SK-N-SH (cell line): ENCODE measurements at regions not wholly inside any gene's neighbourhood (a gene's known extent, or its start where the extent isn't known, plus 50 kb on each side); places are given as distances from the start of the nearest gene placed in this dataset.
"Not testable (repeated sequence)": the region's sequence is repeated elsewhere in the genome, so short reads cannot be mapped to it uniquely, and the experiment has no call there.

ENCODE experiments used
- CTCF ChIA-PET: fragments of 300-600, 350-600 bp; formaldehyde crosslinking; extraction: SDS; loops from one replicate; lab custom pipeline; 2021; lab: Yijun Ruan, JAX
- POLR2A ChIA-PET: fragments of 350-600 bp; sonication (Branson Sonifier 250); formaldehyde crosslinking; extraction: SDS; loops from one replicate; lab custom pipeline; 2020; ENCODE audit warnings: antibody characterized with exemption, inconsistent platforms; lab: Yijun Ruan, JAX
- DNase-seq: peaks from one replicate; pipeline ENCODE4 v3.0.0; 2012
- H2AFZ ChIP-seq: fragments of 200-600 bp; sonication (generic); 2 replicates; pipeline ENCODE4 v1.8.1; 2016; ENCODE audit warnings: antibody characterized with exemption, mild to moderate bottlenecking, low read depth
- H3F3A ChIP-seq: fragments of 200-600 bp; sonication (generic); replicated peaks from 2 replicates; pipeline ENCODE3; 2016; ENCODE audit warnings: antibody characterized with exemption, mild to moderate bottlenecking; ENCODE audit not compliant: insufficient read depth
- H3K27ac ChIP-seq, 2 experiments: fragments of 200-500 bp in 1 of 2; fragments of 200-600 bp in 1 of 2; sonication (Bioruptor generic) in 1 of 2; sonication (generic), shearing (Covaris generic) in 1 of 2; 2 replicates each; pipeline versions ENCODE4 v1.5.1 to v1.6.1; 2014 to 2016; ENCODE audit warnings: low read depth in 2 of 2, inconsistent platforms in 1 of 2, low read length in 1 of 2, mild to moderate bottlenecking in 1 of 2, mixed read lengths in 1 of 2
- H3K27me3 ChIP-seq: fragments of 200-600 bp; sonication (generic), shearing (Covaris generic); 2 replicates; pipeline ENCODE4 v1.6.1; 2016; ENCODE audit warnings: mixed run types; ENCODE audit not compliant: insufficient read depth
- H3K36me3 ChIP-seq, 2 experiments: fragments of 200-500 bp in 1 of 2; fragments of 200-600 bp in 1 of 2; sonication (Bioruptor generic) in 1 of 2; sonication (generic) in 1 of 2; replicated peaks in 1 of 2; 2 replicates each; pipeline versions ENCODE3 to v1.5.1; 2014 to 2016; ENCODE audit warnings: low read length in 1 of 2, mild to moderate bottlenecking in 1 of 2; ENCODE audit not compliant: insufficient read depth in 2 of 2, control insufficient read depth in 1 of 2
- H3K4me1 ChIP-seq, 2 experiments: fragments of 200-500 bp in 1 of 2; fragments of 200-600 bp in 1 of 2; sonication (Bioruptor generic) in 1 of 2; sonication (generic), shearing (Covaris generic) in 1 of 2; 2 replicates each; pipeline versions ENCODE4 v1.5.1 to v1.6.1; 2014 to 2016; ENCODE audit warnings: low read depth in 1 of 2, low read length in 1 of 2, mixed run types in 1 of 2; ENCODE audit not compliant: insufficient read depth in 2 of 2, control insufficient read depth in 1 of 2
- H3K4me2 ChIP-seq: fragments of 200-600 bp; sonication (generic), shearing (Covaris generic); 2 replicates; pipeline ENCODE4 v1.6.1; 2017; ENCODE audit warnings: mixed run types
- H3K4me3 ChIP-seq, 2 experiments: fragments of 200-500 bp in 1 of 2; fragments of 200-600 bp in 1 of 2; sonication (Bioruptor generic) in 1 of 2; sonication (generic), shearing (Covaris generic) in 1 of 2; 2 replicates each; pipeline versions ENCODE4 v1.5.1 to v1.8.1; 2014 to 2016; ENCODE audit warnings: low read depth in 2 of 2, inconsistent platforms in 1 of 2, low read length in 1 of 2, mild to moderate bottlenecking in 1 of 2, mixed read lengths in 1 of 2, moderate library complexity in 1 of 2
- H3K79me2 ChIP-seq: fragments of 200-600 bp; sonication (generic); 2 replicates; pipeline ENCODE4 v1.8.1; 2017; ENCODE audit warnings: mild to moderate bottlenecking; ENCODE audit not compliant: insufficient read depth
- H3K9ac ChIP-seq: fragments of 200-600 bp; sonication (generic); 2 replicates; pipeline ENCODE4 v1.6.1; 2017; ENCODE audit warnings: mixed run types
- H3K9me2 ChIP-seq: fragments of 200-600 bp; sonication (generic); 2 replicates; pipeline ENCODE4 v1.6.1; 2017; ENCODE audit warnings: mixed run types
- H3K9me3 ChIP-seq: fragments of 200-600 bp; sonication (generic); 2 replicates; pipeline ENCODE4 v1.6.1; 2017; ENCODE audit warnings: mixed run types, mild to moderate bottlenecking, moderate library complexity
- H4K20me1 ChIP-seq: fragments of 200-600 bp; sonication (generic); 2 replicates; pipeline ENCODE4 v1.6.1; 2017; ENCODE audit warnings: mild to moderate bottlenecking, mixed run types; ENCODE audit not compliant: insufficient read depth
- ELF1 ChIP-seq: IDR thresholded peaks from 2 replicates; pipeline ENCODE4 v1.4.0; 2012
- EP300 ChIP-seq, 2 experiments: IDR thresholded peaks; 2 replicates each; pipeline versions ENCODE4 v1.4.0 to v1.6.1; 2012; ENCODE audit warnings: borderline replicate concordance in 1 of 2, low read depth in 1 of 2, low read length in 1 of 2
- FOSL2 ChIP-seq: IDR thresholded peaks from 2 replicates; pipeline ENCODE4 v1.4.0; 2012; ENCODE audit warnings: low read depth, mild to moderate bottlenecking, moderate library complexity, borderline replicate concordance
- GABPA ChIP-seq: IDR thresholded peaks from 2 replicates; pipeline ENCODE4 v1.4.0; 2012; ENCODE audit warnings: low read depth, mild to moderate bottlenecking
- GATA2 ChIP-seq: sonication (generic); formaldehyde crosslinking; IDR thresholded peaks from 2 replicates; pipeline ENCODE4 v1.5.0; 2020; ENCODE audit warnings: mild to moderate bottlenecking, missing genetic modification reagents
- JUND ChIP-seq: IDR thresholded peaks from 2 replicates; pipeline ENCODE4 v1.4.0; 2012
- NRF1 ChIP-seq: IDR thresholded peaks from 2 replicates; pipeline ENCODE4 v1.6.1; 2012; ENCODE audit warnings: low read depth, mild to moderate bottlenecking, low read length
- POLR2AphosphoS5 ChIP-seq: IDR thresholded peaks from 2 replicates; pipeline ENCODE4 v1.6.1; 2012; ENCODE audit warnings: low read depth, low read length
- RAD21 ChIP-seq: IDR thresholded peaks from 2 replicates; pipeline ENCODE4 v1.6.1; 2012; ENCODE audit warnings: mild to moderate bottlenecking, low read length
- TCF12 ChIP-seq: IDR thresholded peaks from 2 replicates; pipeline ENCODE4 v1.4.0; 2012
- USF2 ChIP-seq: fragments of 150-350 bp; IDR thresholded peaks from 2 replicates; pipeline ENCODE4 v1.6.1; 2017; ENCODE audit warnings: antibody characterized with exemption, low read length, low read depth, borderline replicate concordance
- YY1 ChIP-seq: IDR thresholded peaks from 2 replicates; pipeline ENCODE4 v1.4.0; 2012; ENCODE audit warnings: low read depth, mild to moderate bottlenecking
- ZBTB33 ChIP-seq: IDR thresholded peaks from 2 replicates; pipeline ENCODE4 v1.4.0; 2012; ENCODE audit warnings: low read depth, borderline replicate concordance
- WGBS: methylation state at CpG from one replicate; pipeline ENCODE4 v1.1.6; 2017; ENCODE audit warnings: low lambda C conversion rate; 5-methylcytosine and 5-hydroxymethylcytosine counted together
- TF ChIP-seq, protein P1 (sequence below): IDR thresholded peaks from 2 replicates; pipeline ENCODE4; 2012
- TF ChIP-seq, protein P2 (sequence below): fragments of 150-350 bp; IDR thresholded peaks from 2 replicates; pipeline ENCODE4 v1.6.1; 2016; ENCODE audit warnings: mild to moderate bottlenecking, low read depth, low read length

DNA sequence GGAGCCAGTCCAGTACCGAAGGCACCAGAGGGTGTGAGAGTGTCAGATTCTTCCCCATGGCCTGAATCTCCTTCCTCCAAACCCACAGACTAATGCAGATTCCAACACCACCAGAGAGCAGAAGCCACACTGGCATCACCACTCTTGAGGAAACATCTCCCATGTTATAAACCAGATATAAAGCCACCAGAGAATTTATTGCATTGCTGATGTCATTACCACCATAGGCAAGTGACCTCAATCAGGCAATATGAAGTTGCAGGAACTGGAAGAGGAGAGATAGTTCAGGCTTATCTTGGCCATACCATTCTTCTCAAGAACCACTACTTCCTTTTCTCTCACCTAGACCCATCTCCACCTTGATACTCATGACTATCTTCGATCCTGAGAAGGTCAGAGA is 653.4 kb downstream of the TMEM121 start:
- no peak for DNase-seq
- TF ChIP-seq, protein P1, sequence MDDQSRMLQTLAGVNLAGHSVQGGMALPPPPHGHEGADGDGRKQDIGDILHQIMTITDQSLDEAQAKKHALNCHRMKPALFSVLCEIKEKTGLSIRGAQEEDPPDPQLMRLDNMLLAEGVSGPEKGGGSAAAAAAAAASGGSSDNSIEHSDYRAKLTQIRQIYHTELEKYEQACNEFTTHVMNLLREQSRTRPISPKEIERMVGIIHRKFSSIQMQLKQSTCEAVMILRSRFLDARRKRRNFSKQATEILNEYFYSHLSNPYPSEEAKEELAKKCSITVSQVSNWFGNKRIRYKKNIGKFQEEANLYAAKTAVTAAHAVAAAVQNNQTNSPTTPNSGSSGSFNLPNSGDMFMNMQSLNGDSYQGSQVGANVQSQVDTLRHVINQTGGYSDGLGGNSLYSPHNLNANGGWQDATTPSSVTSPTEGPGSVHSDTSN = no peak
- TF ChIP-seq, protein P2, sequence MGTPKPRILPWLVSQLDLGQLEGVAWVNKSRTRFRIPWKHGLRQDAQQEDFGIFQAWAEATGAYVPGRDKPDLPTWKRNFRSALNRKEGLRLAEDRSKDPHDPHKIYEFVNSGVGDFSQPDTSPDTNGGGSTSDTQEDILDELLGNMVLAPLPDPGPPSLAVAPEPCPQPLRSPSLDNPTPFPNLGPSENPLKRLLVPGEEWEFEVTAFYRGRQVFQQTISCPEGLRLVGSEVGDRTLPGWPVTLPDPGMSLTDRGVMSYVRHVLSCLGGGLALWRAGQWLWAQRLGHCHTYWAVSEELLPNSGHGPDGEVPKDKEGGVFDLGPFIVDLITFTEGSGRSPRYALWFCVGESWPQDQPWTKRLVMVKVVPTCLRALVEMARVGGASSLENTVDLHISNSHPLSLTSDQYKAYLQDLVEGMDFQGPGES = no peak
- TF ChIP-seq GATA2 (CRISPR knock-in tag) = no peak
- no peak for TF ChIP-seq GABPA
- TF ChIP-seq TCF12 = no peak
- TF ChIP-seq JUND = no peak
- TF ChIP-seq YY1 = no peak
- no peak for TF ChIP-seq POLR2AphosphoS5
- TF ChIP-seq ZBTB33 = no peak
- TF ChIP-seq FOSL2 = no peak
- TF ChIP-seq EP300 (IDR thresholded peaks at IDR 0.05; ENCODE audit: borderline replicate concordance in 1 of 2, low read depth in 1 of 2, low read length in 1 of 2) = no peak
- no peak for TF ChIP-seq USF2
- no peak for TF ChIP-seq ELF1
- no peak for TF ChIP-seq NRF1
- TF ChIP-seq RAD21 = no peak
- no peaks in the 10 kb centered on the region for H4K20me1 ChIP-seq
- no peaks in the 10 kb centered on the region for H3K9me3 ChIP-seq
- H3K27me3 ChIP-seq = no peaks in the 10 kb centered on the region
- H2AFZ ChIP-seq = no peak overlapping the region
- no peaks in the 10 kb centered on the region for H3F3A ChIP-seq
- no peak overlapping the region for H3K4me3 ChIP-seq
- no peaks in the 10 kb centered on the region for H3K4me1 ChIP-seq
- H3K36me3 ChIP-seq = no peaks in the 10 kb centered on the region
- 0% methylated on average over 2 of the region's 2 CpGs for WGBS
- no peak overlapping the region for H3K9ac ChIP-seq
- no peak overlapping the region for H3K4me2 ChIP-seq
- ChIA-PET CTCF (interaction anchor here (0.9 kb wide), 1 partner anchor 9 kb away, joined by 3 read pairs; no protein-coding TSS in a partner anchor), POLR2A (no interaction called here)
- H3K9me2 ChIP-seq = no peaks in the 10 kb centered on the region
- no peaks in the 10 kb centered on the region for H3K79me2 ChIP-seq
- no peak overlapping the region for H3K27ac ChIP-seq

DNA sequence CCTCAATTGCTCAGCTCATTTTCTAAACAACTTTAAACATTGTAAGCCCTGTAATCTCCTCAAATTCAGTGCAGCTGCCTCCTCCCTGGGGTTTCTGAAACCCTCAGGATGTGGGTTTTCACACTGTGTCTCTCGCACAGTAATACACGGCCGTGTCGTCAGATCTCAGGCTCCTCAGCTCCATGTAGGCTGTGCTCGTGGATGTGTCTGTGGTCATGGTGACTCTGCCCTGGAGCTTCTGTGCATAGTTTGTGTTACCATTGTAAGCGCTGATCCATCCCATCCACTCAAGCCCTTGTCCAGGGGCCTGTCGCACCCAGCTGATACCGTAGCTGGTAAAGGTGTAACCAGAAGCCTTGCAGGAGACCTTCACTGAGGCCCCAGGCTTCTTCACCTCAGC is 658.4 kb downstream of the TMEM121 start:
- DNase-seq, POLR2A ChIA-PET: not testable (repeated sequence)
- WGBS = 6% methylated on average over 8 of the region's 8 CpGs

GRCh38 chr14:106185174-106185836 is 658.9 kb downstream of the TMEM121 start:
- POLR2A ChIA-PET, H3K4me2 ChIP-seq, H3K9ac ChIP-seq, DNase-seq, H4K20me1 ChIP-seq, H3F3A ChIP-seq, H2AFZ ChIP-seq, H3K9me3 ChIP-seq, H3K4me3 ChIP-seq, H3K9me2 ChIP-seq, H3K36me3 ChIP-seq, H3K27ac ChIP-seq, H3K27me3 ChIP-seq, H3K4me1 ChIP-seq, H3K79me2 ChIP-seq: not testable (repeated sequence)
- CTCF ChIA-PET = interaction anchor here (1.1 kb wide), 1 partner anchor 12 kb away, joined by 3 read pairs; no protein-coding TSS in a partner anchor
- WGBS = 4% methylated on average over 6 of the region's 6 CpGs

More for the DNA sequence above, 658.4 kb downstream of the TMEM121 start:
- H3K36me3 ChIP-seq, H3K4me1 ChIP-seq, H3K9ac ChIP-seq, H3K9me2 ChIP-seq, H3K9me3 ChIP-seq, H3F3A ChIP-seq, H3K4me3 ChIP-seq, H3K27me3 ChIP-seq, H3K4me2 ChIP-seq, H3K79me2 ChIP-seq, H3K27ac ChIP-seq, H2AFZ ChIP-seq, H4K20me1 ChIP-seq: not testable (repeated sequence)
- CTCF ChIA-PET = interaction anchor here (1.1 kb wide), 1 partner anchor 13 kb away, joined by 3 read pairs; no protein-coding TSS in a partner anchor
